ENCODE measurements at regions not wholly inside any gene's neighbourhood (a gene's known extent, or its start where the extent isn't known, plus 50 kb on each side); places are given as distances from the start of the nearest gene placed in this dataset.

- Histone ChIP-seq H3K9me3 (ENCODE audit: severe bottlenecking) (no peaks in the 10 kb centered on the region), H3K27ac (no peak overlapping the region), H3K27me3 (ENCODE audit: insufficient read depth, low read depth, severe bottlenecking) (no peaks in the 10 kb centered on the region), H3K4me3 (ENCODE audit: low read depth, low read length) (no peak overlapping the region), H3K36me3 (no peaks in the 10 kb centered on the region)
- TF ChIP-seq, protein P1, sequence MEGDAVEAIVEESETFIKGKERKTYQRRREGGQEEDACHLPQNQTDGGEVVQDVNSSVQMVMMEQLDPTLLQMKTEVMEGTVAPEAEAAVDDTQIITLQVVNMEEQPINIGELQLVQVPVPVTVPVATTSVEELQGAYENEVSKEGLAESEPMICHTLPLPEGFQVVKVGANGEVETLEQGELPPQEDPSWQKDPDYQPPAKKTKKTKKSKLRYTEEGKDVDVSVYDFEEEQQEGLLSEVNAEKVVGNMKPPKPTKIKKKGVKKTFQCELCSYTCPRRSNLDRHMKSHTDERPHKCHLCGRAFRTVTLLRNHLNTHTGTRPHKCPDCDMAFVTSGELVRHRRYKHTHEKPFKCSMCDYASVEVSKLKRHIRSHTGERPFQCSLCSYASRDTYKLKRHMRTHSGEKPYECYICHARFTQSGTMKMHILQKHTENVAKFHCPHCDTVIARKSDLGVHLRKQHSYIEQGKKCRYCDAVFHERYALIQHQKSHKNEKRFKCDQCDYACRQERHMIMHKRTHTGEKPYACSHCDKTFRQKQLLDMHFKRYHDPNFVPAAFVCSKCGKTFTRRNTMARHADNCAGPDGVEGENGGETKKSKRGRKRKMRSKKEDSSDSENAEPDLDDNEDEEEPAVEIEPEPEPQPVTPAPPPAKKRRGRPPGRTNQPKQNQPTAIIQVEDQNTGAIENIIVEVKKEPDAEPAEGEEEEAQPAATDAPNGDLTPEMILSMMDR (IDR thresholded peaks at IDR 0.05; ENCODE audit: low read depth, low read length): no peak
- no peak for DNase-seq
Measured at GRCh38 chr2:101558740-101559525, 84.0 kb upstream of the RFX8 start.

DNA sequence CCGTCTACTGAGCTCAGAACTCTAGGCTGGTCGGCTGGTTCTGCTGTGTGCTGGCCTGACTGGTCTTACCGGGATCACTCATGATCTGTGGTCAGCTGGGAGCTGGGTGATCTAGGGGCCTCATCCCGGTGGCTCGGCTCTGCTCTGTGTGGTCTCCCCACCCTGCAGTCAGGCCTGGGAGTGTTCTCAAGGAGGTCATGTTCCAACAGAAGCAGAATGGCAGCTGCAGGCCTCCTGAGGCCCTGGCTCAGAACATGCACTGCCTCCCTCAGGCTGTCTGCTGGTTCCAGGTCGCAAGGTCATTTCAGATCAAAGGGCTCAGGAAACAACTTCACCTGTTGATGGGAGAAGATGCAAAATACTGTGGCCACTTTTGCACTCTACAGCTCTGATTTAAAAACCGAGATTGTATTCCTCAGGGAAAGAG lies 81.1 kb upstream of the RFX8 start:
- Histone ChIP-seq H3K4me3 (ENCODE audit: low read depth, low read length) (no peak overlapping the region), H3K36me3 (no peaks in the 10 kb centered on the region), H3K27ac (no peak overlapping the region), H3K27me3 (ENCODE audit: insufficient read depth, low read depth, severe bottlenecking) (no peaks in the 10 kb centered on the region), H3K9me3 (ENCODE audit: severe bottlenecking) (no peaks in the 10 kb centered on the region)
- DNase-seq: no peak
- TF ChIP-seq, protein P1 (IDR thresholded peaks at IDR 0.05; ENCODE audit: low read depth, low read length): no peak

DNA sequence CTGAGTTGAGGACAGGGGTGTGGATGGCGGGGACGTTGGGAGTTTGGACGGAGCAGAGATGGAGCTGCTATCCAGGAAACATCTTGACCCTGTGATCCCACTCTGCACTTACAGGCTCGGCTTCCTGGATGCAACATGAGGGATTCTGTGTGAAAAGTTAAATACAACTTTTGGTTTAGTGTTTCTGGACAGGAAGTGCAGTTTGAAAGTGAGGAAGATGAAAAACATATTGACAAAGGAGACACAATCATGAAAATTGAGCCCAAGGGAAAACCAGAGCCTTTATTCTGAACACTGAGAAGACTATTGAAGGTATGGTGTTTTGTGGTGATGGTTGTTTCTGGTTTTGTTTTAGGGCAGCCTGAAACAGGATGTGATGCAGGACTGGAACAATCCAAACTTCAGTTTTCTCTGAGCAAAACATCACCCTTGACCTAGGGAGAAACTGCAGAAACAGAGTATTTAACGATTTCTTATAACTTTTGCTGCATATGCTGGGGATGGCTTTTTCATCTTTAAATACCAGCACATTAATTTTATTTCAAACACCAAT lies 76.5 kb upstream of the RFX8 start:
- Histone ChIP-seq H3K27ac (no peak overlapping the region), H3K36me3 (no peaks in the 10 kb centered on the region), H3K4me3 (ENCODE audit: low read depth, low read length) (no peak overlapping the region), H3K9me3 (ENCODE audit: severe bottlenecking) (no peaks in the 10 kb centered on the region), H3K27me3 (ENCODE audit: insufficient read depth, low read depth, severe bottlenecking) (no peaks in the 10 kb centered on the region)
- no peak for DNase-seq
- TF ChIP-seq, protein P1 (IDR thresholded peaks at IDR 0.05; ENCODE audit: low read depth, low read length): no peak

- no peak for DNase-seq
- Histone ChIP-seq H3K9me3 (ENCODE audit: severe bottlenecking) (no peaks in the 10 kb centered on the region), H3K36me3 (no peaks in the 10 kb centered on the region), H3K27ac (no peak overlapping the region), H3K4me3 (ENCODE audit: low read depth, low read length) (no peak overlapping the region), H3K27me3 (ENCODE audit: insufficient read depth, low read depth, severe bottlenecking) (no peaks in the 10 kb centered on the region)
- TF ChIP-seq, protein P1 (IDR thresholded peaks at IDR 0.05; ENCODE audit: low read depth, low read length): no peak
Measured at GRCh38 chr2:101550555-101550954, 75.6 kb upstream of the RFX8 start.

DNA sequence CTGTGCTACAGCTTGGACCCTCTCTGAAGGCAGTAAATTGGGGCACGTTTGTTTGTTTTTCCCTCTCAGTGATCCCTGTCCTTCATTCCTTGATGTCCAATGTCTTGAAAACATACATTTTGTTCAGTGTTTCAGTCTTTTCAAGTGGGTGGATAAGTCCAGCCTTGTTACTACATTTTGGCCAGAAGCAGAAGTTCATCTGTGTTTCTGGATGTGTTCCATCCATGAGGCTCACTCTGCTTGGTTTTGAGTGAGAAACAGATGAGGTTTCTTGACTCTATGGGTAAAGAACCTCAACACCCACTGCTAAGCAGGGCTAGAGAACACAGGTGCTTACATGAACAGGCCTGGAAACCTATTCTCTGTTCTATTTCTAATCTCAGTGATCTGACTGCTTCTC lies 74.5 kb upstream of the RFX8 start:
- DNase-seq: no peak
- Histone ChIP-seq H3K36me3 (no peaks in the 10 kb centered on the region), H3K27me3 (ENCODE audit: insufficient read depth, low read depth, severe bottlenecking) (no peaks in the 10 kb centered on the region), H3K27ac (no peak overlapping the region), H3K4me3 (ENCODE audit: low read depth, low read length) (no peak overlapping the region), H3K9me3 (ENCODE audit: severe bottlenecking) (no peaks in the 10 kb centered on the region)
- TF ChIP-seq, protein P1 (IDR thresholded peaks at IDR 0.05; ENCODE audit: low read depth, low read length): no peak
